ENCODE measurements at regions not wholly inside any gene's neighbourhood (a gene's known extent, or its start where the extent isn't known, plus 50 kb on each side); places are given as distances from the start of the nearest gene placed in this dataset.
A peak's percentile ranks its signal among the peaks of the same experiment; 100 is the strongest.
"Not testable (repeated sequence)": the region's sequence is repeated elsewhere in the genome, so short reads cannot be mapped to it uniquely, and the experiment has no call there.

- H3K4me1 ChIP-seq, H3K27ac ChIP-seq, H3K27me3 ChIP-seq, H3K4me3 ChIP-seq, H3K9me3 ChIP-seq, H3K36me3 ChIP-seq: not testable (repeated sequence)
- DNase-seq = peak in 1 of 3 donors; percentile 18
Observed at GRCh38 chr9:43089337-43089736, 905.9 kb downstream of the SPATA31A6 start.

DNA sequence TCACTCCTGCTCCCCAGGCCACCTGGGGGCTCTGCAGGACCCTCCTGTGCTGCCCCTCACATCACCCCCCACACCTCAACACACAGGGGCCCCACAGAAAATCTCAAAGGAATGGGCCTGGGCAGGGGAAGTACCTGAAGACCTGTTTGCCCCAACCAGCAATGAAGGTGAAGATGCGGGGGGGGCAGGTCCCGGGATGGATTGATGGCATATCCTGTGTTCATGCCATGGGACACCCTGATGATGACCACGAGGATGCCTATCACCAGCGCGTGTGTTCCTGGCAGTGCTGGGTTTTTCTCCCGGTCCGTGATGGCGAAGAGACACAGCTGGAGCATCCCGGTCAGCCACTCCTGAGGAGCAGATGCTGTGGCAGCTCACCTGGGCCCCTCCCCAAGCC lies 926.9 kb downstream of the SPATA31A6 start:
- not testable (repeated sequence) for H3K4me1 ChIP-seq, H3K27me3 ChIP-seq, H3K36me3 ChIP-seq, H3K27ac ChIP-seq, DNase-seq, H3K4me3 ChIP-seq, H3K9me3 ChIP-seq

DNA sequence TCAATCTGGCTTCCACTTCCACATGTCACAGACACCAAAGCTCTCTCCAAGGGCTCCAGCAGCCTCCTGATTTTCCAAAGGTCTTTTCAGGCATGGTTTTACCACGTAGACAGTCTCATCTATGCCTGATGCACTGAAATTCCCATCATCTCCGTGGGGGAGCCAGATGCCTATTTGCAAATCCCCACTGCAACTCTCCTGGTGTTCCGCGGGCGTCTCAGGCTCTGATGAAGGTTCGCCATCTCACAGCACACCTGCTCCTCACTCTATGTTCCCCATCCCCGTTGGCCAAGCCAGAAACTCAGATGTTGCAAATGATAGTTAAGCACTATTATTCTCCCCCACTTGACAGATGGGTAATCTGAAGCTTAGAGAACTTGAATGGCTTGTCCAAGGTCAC lies 929.4 kb downstream of the SPATA31A6 start:
- H3K36me3 ChIP-seq, H3K9me3 ChIP-seq, H3K4me3 ChIP-seq, DNase-seq, H3K27me3 ChIP-seq, H3K27ac ChIP-seq, H3K4me1 ChIP-seq: not testable (repeated sequence)

DNA sequence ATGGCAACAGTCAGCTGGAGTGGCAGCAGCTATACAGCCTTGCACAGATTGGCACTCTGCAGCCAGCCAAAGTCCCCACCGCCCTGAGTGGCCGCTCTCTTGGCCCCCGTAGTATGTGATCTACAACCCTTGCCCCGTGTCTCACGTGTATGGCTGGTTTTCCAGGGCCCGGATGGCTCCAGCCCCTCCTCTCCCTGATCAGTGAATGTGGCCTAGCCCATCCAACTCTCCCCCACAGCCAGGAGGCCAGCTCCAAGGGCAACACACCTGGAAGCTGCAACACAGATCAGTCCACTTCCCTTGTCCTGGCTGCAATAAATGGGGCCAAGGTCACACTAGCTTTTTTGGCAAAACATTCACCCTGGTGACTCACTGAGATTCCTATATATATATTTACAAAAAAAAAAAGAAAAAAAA lies 932.4 kb downstream of the SPATA31A6 start:
- not testable (repeated sequence) for H3K9me3 ChIP-seq, H3K36me3 ChIP-seq, H3K4me1 ChIP-seq, H3K27ac ChIP-seq, H3K4me3 ChIP-seq, DNase-seq, H3K27me3 ChIP-seq

GRCh38 chr9:43118088-43118865 lies 934.8 kb downstream of the SPATA31A6 start:
- H3K9me3 ChIP-seq, H3K27me3 ChIP-seq, H3K27ac ChIP-seq, H3K36me3 ChIP-seq, H3K4me3 ChIP-seq, DNase-seq, H3K4me1 ChIP-seq: not testable (repeated sequence)

GRCh38 chr9:43119565-43119964 lies 936.1 kb downstream of the SPATA31A6 start:
- not testable (repeated sequence) for H3K9me3 ChIP-seq, H3K36me3 ChIP-seq, H3K27me3 ChIP-seq, H3K27ac ChIP-seq, H3K4me1 ChIP-seq, H3K4me3 ChIP-seq, DNase-seq

DNA sequence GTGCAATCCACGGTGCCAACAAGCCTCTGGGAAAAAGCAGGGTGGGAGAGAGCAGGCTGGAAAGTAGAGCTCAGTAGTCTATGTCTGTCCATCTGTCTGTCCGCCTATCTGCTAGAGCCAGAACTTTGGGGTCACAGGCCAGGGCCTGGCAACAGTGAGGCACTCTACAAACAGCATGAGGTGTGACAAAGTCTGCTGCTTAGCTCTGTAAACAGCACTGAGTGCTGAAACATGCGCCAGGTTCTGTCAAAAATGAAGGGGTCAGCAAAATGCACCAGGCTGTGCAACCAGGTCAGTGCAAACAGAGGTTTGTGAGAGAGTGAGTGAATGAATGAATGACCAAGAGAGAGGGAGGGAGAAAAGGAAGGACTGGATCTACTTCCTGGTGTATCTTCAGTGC lies 936.5 kb downstream of the SPATA31A6 start:
- not testable (repeated sequence) for H3K27ac ChIP-seq, H3K4me1 ChIP-seq, H3K27me3 ChIP-seq, H3K4me3 ChIP-seq, H3K9me3 ChIP-seq, DNase-seq, H3K36me3 ChIP-seq

- not testable (repeated sequence) for H3K36me3 ChIP-seq, H3K27ac ChIP-seq, H3K27me3 ChIP-seq, H3K4me3 ChIP-seq, H3K9me3 ChIP-seq, H3K4me1 ChIP-seq, DNase-seq
Observed at GRCh38 chr9:43125894-43126293, 942.4 kb downstream of the SPATA31A6 start.

GRCh38 chr9:43127026-43127775 lies 943.7 kb downstream of the SPATA31A6 start:
- H3K4me1 ChIP-seq, H3K9me3 ChIP-seq, H3K27me3 ChIP-seq, H3K27ac ChIP-seq, H3K4me3 ChIP-seq, H3K36me3 ChIP-seq, DNase-seq: not testable (repeated sequence)

DNA sequence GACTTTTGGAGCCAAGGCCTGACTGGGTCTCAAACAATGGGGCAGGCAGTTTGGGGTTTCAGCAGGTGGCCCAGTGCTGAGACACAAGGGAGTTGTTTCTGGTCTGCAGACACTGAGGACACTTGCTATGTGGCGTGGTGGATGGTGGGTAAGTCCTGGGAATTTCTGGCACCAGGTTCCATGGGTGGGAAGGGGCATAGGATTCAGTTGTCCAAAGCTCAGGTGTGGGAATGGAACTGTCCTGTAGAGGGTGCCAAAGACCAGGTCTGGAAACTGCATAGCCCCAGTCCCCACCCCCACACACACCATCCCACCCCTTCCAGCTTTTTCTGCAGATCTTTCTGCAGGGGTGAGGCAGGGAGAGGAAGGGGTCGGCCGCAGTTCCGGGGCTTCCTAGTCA lies 944.5 kb downstream of the SPATA31A6 start:
- H3K9me3 ChIP-seq, DNase-seq, H3K4me3 ChIP-seq, H3K4me1 ChIP-seq, H3K27ac ChIP-seq, H3K27me3 ChIP-seq, H3K36me3 ChIP-seq: not testable (repeated sequence)

DNA sequence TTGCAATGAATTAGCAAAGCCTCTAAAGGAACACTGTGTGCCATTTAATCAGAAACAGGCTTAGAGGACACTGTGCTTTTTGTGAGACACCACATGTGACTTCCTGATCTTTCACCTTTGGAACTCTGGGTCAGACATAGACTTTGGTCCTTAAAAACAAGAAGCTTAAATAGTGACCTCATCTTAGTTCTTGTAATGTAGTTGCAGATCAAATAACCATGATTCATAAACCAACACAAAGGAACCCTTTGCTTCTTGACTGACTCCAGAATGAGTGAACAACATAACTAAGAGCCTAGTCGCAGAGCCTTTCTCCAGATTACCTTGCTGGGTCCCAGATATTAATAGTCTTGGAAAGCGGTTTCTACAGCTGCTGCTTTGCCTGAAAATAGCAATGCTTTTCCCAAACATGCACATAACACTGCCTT lies 947.3 kb downstream of the SPATA31A6 start:
- not testable (repeated sequence) for H3K36me3 ChIP-seq, H3K4me1 ChIP-seq, DNase-seq, H3K4me3 ChIP-seq, H3K9me3 ChIP-seq, H3K27me3 ChIP-seq, H3K27ac ChIP-seq

GRCh38 chr9:43135440-43135839 lies 952.0 kb downstream of the SPATA31A6 start:
- H3K27me3 ChIP-seq, H3K9me3 ChIP-seq, H3K4me3 ChIP-seq, H3K36me3 ChIP-seq, DNase-seq, H3K27ac ChIP-seq, H3K4me1 ChIP-seq: not testable (repeated sequence)

GRCh38 chr9:43138909-43139308 lies 955.5 kb downstream of the SPATA31A6 start:
- H3K4me1 ChIP-seq, H3K9me3 ChIP-seq, H3K27ac ChIP-seq, H3K4me3 ChIP-seq, H3K36me3 ChIP-seq, H3K27me3 ChIP-seq, DNase-seq: not testable (repeated sequence)

GRCh38 chr9:43139349-43139748 lies 955.9 kb downstream of the SPATA31A6 start:
- H3K4me1 ChIP-seq, H3K27me3 ChIP-seq, H3K36me3 ChIP-seq, H3K27ac ChIP-seq, H3K9me3 ChIP-seq, H3K4me3 ChIP-seq, DNase-seq: not testable (repeated sequence)

- not testable (repeated sequence) for H3K27ac ChIP-seq, DNase-seq, H3K27me3 ChIP-seq, H3K4me1 ChIP-seq, H3K36me3 ChIP-seq, H3K4me3 ChIP-seq, H3K9me3 ChIP-seq
Observed at GRCh38 chr9:43139878-43140608, 956.6 kb downstream of the SPATA31A6 start.
